GM12874 (cell line): ENCODE measurements at regions not wholly inside any gene's neighbourhood (a gene's known extent, or its start where the extent isn't known, plus 50 kb on each side); places are given as distances from the start of the nearest gene placed in this dataset.

ENCODE experiments used
- TF ChIP-seq, protein P1 (sequence below): IDR thresholded peaks from 2 replicates; pipeline ENCODE4 v1.5.1; 2011; ENCODE audit warnings: low read depth, mild to moderate bottlenecking, control low read depth, low read length, moderate library complexity; ENCODE audit not compliant: insufficient read depth

- TF ChIP-seq, protein P1, sequence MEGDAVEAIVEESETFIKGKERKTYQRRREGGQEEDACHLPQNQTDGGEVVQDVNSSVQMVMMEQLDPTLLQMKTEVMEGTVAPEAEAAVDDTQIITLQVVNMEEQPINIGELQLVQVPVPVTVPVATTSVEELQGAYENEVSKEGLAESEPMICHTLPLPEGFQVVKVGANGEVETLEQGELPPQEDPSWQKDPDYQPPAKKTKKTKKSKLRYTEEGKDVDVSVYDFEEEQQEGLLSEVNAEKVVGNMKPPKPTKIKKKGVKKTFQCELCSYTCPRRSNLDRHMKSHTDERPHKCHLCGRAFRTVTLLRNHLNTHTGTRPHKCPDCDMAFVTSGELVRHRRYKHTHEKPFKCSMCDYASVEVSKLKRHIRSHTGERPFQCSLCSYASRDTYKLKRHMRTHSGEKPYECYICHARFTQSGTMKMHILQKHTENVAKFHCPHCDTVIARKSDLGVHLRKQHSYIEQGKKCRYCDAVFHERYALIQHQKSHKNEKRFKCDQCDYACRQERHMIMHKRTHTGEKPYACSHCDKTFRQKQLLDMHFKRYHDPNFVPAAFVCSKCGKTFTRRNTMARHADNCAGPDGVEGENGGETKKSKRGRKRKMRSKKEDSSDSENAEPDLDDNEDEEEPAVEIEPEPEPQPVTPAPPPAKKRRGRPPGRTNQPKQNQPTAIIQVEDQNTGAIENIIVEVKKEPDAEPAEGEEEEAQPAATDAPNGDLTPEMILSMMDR: no peak
Observed at GRCh38 chr16:74216319-74216718, 80.3 kb upstream of the PSMD7 start.

GRCh38 chr16:74215249-74215648 lies 81.4 kb upstream of the PSMD7 start:
- TF ChIP-seq, protein P1: no peak

- TF ChIP-seq, protein P1: no peak
Observed at GRCh38 chr16:74213372-74213771, 83.2 kb upstream of the PSMD7 start.

DNA sequence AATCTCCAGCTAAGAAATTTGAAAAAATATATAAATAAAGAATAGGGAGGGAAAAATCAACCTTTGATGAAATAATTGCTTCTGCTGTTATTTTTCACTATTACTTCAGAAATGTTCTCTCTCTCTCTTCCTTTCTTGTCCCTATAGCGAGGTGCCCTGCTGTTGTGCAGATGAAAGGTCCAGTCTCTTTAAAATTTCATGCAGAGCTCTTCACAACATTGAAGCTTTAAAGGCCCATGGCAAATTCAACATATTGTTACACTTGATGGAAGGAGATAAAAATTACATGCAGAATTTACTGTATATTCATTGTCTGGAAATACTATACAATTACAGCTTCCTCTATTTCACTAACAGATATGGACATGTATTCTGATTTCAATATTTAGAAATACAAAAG lies 86.4 kb upstream of the PSMD7 start:
- TF ChIP-seq, protein P1: no peak

DNA sequence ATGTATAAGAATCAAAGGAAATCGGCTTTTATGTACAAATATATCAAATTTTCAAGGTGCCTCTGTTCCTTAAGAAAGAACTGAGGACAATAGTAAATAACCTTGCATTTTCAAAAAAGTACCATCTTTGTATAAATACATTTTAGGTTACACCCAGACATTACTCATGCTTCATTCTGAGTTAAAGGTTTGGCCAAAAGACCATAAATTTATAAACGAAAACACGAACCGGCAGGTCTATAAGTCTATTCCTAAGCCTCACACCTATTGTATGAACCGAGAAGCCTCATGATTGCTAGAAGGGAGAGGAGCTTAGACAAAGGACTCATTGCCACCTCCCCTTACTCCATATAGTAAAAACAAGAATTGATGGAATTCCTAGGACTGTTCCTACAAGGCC lies 94.6 kb upstream of the PSMD7 start:
- TF ChIP-seq, protein P1: no peak

GRCh38 chr16:74201576-74201975 lies 95.0 kb upstream of the PSMD7 start:
- TF ChIP-seq, protein P1: no peak

DNA sequence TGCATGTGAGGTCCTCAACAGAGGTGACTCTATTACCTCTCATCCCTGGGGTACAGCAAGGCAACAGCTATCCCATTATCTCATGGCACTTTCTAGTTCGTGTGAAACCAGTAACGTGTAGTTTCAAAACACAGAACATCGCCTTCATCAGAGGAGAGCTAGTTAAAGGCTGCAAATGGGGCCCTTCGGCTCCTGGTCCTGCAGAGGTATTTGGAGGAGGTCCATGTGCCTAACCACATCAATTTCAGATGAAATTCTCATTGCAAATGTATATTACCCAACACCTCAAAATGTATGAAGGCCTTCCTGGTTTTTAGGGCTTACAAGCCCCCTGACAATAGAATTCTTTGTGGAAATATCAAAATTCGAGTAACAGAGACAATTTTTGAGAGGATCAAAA lies 95.7 kb upstream of the PSMD7 start:
- TF ChIP-seq, protein P1: no peak

- TF ChIP-seq, protein P1: no peak
Observed at GRCh38 chr16:74199842-74200124, 96.8 kb upstream of the PSMD7 start.
